ENCODE measurements at regions not wholly inside any gene's neighbourhood (a gene's known extent, or its start where the extent isn't known, plus 50 kb on each side); places are given as distances from the start of the nearest gene placed in this dataset.

- TF ChIP-seq POLR2A (IDR thresholded peaks at IDR 0.05; ENCODE audit: low read length): no peak
- no peak for TF ChIP-seq GATA1 (IDR thresholded peaks at IDR 0.05; ENCODE audit: low read depth, low read length)
Observed at GRCh38 chr2:107530046-107530445, 296.6 kb upstream of the RGPD4 start.

Data from erythroblast (primary cell).